GM19239 (cell line): ENCODE measurements at regions not wholly inside any gene's neighbourhood (a gene's known extent, or its start where the extent isn't known, plus 50 kb on each side); places are given as distances from the start of the nearest gene placed in this dataset.
"Not testable (repeated sequence)": the region's sequence is repeated elsewhere in the genome, so short reads cannot be mapped to it uniquely, and the experiment has no call there.

Source experiments
- DNase-seq: peaks from one replicate; pipeline ENCODE4 v3.0.0; 2011; ENCODE audit warnings: low spot score; ENCODE audit not compliant: insufficient read length
- FAIRE-seq: peaks from 2 replicates; lab custom pipeline; 2011; peaks lifted over from hg19 to GRCh38; lab: Jason Lieb, UNC

DNA sequence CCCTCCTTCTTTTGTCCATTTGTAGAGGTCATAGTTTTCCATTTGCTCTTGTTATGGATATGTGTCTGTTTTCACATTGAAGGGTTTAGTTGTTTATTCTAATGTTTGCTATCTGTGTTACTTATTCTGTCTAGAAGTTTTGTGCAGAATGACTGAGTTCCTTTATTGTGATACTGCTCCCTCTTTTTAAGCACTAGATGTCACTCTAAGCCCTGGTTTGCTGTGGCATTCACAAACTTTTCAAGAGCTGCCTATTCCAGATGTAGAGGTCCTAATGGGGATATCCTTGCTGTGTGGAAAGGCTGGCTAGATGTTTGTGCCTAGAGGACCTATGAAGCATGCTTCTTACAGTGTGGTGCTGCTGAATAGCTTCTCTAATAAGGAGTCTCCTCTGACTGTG lies 338.6 kb downstream of the SPIN4 start:
- no peak for DNase-seq
- no peak for FAIRE-seq

GRCh38 chrX:63000196-63000595 lies 350.9 kb downstream of the SPIN4 start:
- not testable (repeated sequence) for FAIRE-seq, DNase-seq
